PC-9 (cell line): ENCODE measurements at regions not wholly inside any gene's neighbourhood (a gene's known extent, or its start where the extent isn't known, plus 50 kb on each side); places are given as distances from the start of the nearest gene placed in this dataset.

Source experiments
- CTCF ChIP-seq: fragments of 200-600 bp; sonication (generic); conservative IDR thresholded peaks from 2 replicates; pipeline ENCODE4 v1.6.1; 2017; ENCODE audit warnings: mixed run types, antibody characterized with exemption, mild to moderate bottlenecking, moderate library complexity
- EZH2 ChIP-seq: fragments of 200-600 bp; sonication (generic); IDR thresholded peaks from 2 replicates; pipeline ENCODE4 v1.8.0; 2017; ENCODE audit warnings: antibody characterized with exemption, low read depth

GRCh38 chr11:38384568-38384967 lies 1786.5 kb upstream of the RAG2 start:
- TF ChIP-seq CTCF, result no peak
- no peak for TF ChIP-seq EZH2
